HepG2 (cell line): ENCODE measurements at regions not wholly inside any gene's neighbourhood (a gene's known extent, or its start where the extent isn't known, plus 50 kb on each side); places are given as distances from the start of the nearest gene placed in this dataset.
A peak's percentile ranks its signal among the peaks of the same experiment; 100 is the strongest.

Source experiments
- CENPT ChIP-seq: sonication (generic); formaldehyde crosslinking; IDR thresholded peaks from 2 replicates; pipeline ENCODE4 v1.8.0; 2022; ENCODE audit warnings: low read depth, mild to moderate bottlenecking, moderate library complexity, missing genetic modification reagents
- NRL ChIP-seq: sonication (generic); formaldehyde crosslinking; IDR thresholded peaks from 2 replicates; pipeline ENCODE4 v1.5.0; 2020; ENCODE audit warnings: missing genetic modification reagents, mild to moderate bottlenecking, moderate library complexity, borderline replicate concordance
- POLR2AphosphoS5 ChIP-seq: IDR thresholded peaks from 2 replicates; pipeline ENCODE4 v1.6.1; 2012; ENCODE audit warnings: low read depth, low read length
- ZNF432 ChIP-seq: sonication (generic); formaldehyde crosslinking; IDR thresholded peaks from 2 replicates; pipeline ENCODE4 v1.5.0; 2020; ENCODE audit warnings: missing genetic modification reagents, mild to moderate bottlenecking, borderline replicate concordance
- ZNF768 ChIP-seq: sonication (generic); formaldehyde crosslinking; IDR thresholded peaks from 2 replicates; pipeline ENCODE4 v1.4.0; 2020; ENCODE audit warnings: missing genetic modification reagents
- ZSCAN20 ChIP-seq: sonication (generic); formaldehyde crosslinking; IDR thresholded peaks from 2 replicates; pipeline ENCODE4 v1.4.0; 2020; ENCODE audit warnings: missing genetic modification reagents, mild to moderate bottlenecking, borderline replicate concordance
- TF ChIP-seq, protein P1 (sequence below): sonication (generic); formaldehyde crosslinking; IDR thresholded peaks from 2 replicates; pipeline ENCODE4 v1.9.0; 2021; ENCODE audit warnings: missing genetic modification reagents, borderline replicate concordance
- TF ChIP-seq, protein P2 (sequence below): sonication (generic); formaldehyde crosslinking; IDR thresholded peaks from 2 replicates; pipeline ENCODE4 v1.5.1; 2020; ENCODE audit warnings: missing genetic modification reagents, mild to moderate bottlenecking, borderline replicate concordance
- TF ChIP-seq, protein P3 (sequence below): sonication (generic); formaldehyde crosslinking; IDR thresholded peaks from 2 replicates; pipeline ENCODE4 v1.4.0; 2020; ENCODE audit warnings: missing genetic modification reagents
- TF ChIP-seq, protein P4 (sequence below): sonication (generic); formaldehyde crosslinking; IDR thresholded peaks from 2 replicates; pipeline ENCODE4 v1.5.0; 2020; ENCODE audit warnings: mild to moderate bottlenecking, missing genetic modification reagents
- TF ChIP-seq, protein P5 (sequence below), 2 experiments: sonication (generic) in 1 of 2; formaldehyde crosslinking in 1 of 2; IDR thresholded peaks; 2 replicates each; pipeline versions ENCODE4 v1.4.0 to v1.6.1; 2018 to 2020; ENCODE audit warnings: missing genetic modification reagents in 2 of 2, borderline replicate concordance in 1 of 2, low read depth in 1 of 2, mild to moderate bottlenecking in 1 of 2, missing biosample characterization in 1 of 2
- TF ChIP-seq, protein P6 (sequence below): sonication (generic); formaldehyde crosslinking; IDR thresholded peaks from 2 replicates; pipeline ENCODE4 v1.8.1; 2023; ENCODE audit warnings: mild to moderate bottlenecking, missing genetic modification reagents, borderline replicate concordance
- TF ChIP-seq, protein P7 (sequence below): sonication (generic); formaldehyde crosslinking; IDR thresholded peaks from 2 replicates; pipeline ENCODE4 v1.8.0; 2023; ENCODE audit warnings: mild to moderate bottlenecking, missing genetic modification reagents

DNA sequence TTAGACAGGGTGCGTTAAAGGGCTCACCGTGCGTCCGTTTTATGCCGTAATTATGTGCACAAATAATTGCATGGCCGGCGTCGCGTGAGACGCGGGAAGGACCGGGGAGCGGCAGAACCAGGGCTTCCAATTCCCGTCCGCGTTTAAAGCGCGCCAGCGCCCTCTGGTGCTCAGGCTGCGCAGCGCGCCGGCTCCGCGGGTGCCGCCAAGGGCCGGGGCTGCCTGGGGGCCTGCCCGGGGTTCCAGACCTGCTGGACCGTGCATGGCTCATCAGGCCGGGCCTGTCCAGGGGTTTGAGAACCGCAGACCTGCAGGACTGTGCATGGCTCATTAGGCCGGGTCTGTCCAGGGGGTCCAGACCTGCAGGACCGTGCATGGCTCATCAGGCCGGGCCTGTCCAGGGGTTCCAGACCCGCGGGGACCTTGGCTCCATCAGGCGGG lies 369.0 kb downstream of the THBS2 start (continued):
- TF ChIP-seq, protein P1, sequence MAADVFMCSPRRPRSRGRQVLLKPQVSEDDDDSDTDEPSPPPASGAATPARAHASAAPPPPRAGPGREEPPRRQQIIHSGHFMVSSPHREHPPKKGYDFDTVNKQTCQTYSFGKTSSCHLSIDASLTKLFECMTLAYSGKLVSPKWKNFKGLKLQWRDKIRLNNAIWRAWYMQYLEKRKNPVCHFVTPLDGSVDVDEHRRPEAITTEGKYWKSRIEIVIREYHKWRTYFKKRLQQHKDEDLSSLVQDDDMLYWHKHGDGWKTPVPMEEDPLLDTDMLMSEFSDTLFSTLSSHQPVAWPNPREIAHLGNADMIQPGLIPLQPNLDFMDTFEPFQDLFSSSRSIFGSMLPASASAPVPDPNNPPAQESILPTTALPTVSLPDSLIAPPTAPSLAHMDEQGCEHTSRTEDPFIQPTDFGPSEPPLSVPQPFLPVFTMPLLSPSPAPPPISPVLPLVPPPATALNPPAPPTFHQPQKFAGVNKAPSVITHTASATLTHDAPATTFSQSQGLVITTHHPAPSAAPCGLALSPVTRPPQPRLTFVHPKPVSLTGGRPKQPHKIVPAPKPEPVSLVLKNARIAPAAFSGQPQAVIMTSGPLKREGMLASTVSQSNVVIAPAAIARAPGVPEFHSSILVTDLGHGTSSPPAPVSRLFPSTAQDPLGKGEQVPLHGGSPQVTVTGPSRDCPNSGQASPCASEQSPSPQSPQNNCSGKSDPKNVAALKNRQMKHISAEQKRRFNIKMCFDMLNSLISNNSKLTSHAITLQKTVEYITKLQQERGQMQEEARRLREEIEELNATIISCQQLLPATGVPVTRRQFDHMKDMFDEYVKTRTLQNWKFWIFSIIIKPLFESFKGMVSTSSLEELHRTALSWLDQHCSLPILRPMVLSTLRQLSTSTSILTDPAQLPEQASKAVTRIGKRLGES (CRISPR knock-in tag), result no peak
- TF ChIP-seq POLR2AphosphoS5 (no peak), ZSCAN20 (CRISPR knock-in tag) (0 out of 2 replicates have a peak, but pooled peaks have one; percentile 40), CENPT (CRISPR knock-in tag) (no peak), ZNF432 (CRISPR knock-in tag) (no peak), NRL (CRISPR knock-in tag) (peak; percentile 70; the same call in 1 of the 2 replicates), ZNF768 (CRISPR knock-in tag) (peak; percentile 41; the same call in 1 of the 2 replicates)
- TF ChIP-seq, protein P2, sequence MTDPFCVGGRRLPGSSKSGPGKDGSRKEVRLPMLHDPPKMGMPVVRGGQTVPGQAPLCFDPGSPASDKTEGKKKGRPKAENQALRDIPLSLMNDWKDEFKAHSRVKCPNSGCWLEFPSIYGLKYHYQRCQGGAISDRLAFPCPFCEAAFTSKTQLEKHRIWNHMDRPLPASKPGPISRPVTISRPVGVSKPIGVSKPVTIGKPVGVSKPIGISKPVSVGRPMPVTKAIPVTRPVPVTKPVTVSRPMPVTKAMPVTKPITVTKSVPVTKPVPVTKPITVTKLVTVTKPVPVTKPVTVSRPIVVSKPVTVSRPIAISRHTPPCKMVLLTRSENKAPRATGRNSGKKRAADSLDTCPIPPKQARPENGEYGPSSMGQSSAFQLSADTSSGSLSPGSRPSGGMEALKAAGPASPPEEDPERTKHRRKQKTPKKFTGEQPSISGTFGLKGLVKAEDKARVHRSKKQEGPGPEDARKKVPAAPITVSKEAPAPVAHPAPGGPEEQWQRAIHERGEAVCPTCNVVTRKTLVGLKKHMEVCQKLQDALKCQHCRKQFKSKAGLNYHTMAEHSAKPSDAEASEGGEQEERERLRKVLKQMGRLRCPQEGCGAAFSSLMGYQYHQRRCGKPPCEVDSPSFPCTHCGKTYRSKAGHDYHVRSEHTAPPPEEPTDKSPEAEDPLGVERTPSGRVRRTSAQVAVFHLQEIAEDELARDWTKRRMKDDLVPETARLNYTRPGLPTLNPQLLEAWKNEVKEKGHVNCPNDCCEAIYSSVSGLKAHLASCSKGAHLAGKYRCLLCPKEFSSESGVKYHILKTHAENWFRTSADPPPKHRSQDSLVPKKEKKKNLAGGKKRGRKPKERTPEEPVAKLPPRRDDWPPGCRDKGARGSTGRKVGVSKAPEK, result no peak
- TF ChIP-seq, protein P3, sequence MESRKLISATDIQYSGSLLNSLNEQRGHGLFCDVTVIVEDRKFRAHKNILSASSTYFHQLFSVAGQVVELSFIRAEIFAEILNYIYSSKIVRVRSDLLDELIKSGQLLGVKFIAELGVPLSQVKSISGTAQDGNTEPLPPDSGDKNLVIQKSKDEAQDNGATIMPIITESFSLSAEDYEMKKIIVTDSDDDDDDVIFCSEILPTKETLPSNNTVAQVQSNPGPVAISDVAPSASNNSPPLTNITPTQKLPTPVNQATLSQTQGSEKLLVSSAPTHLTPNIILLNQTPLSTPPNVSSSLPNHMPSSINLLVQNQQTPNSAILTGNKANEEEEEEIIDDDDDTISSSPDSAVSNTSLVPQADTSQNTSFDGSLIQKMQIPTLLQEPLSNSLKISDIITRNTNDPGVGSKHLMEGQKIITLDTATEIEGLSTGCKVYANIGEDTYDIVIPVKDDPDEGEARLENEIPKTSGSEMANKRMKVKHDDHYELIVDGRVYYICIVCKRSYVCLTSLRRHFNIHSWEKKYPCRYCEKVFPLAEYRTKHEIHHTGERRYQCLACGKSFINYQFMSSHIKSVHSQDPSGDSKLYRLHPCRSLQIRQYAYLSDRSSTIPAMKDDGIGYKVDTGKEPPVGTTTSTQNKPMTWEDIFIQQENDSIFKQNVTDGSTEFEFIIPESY (CRISPR knock-in tag), result peak; percentile 18; the same call in 1 of the 2 replicates
- TF ChIP-seq, protein P4, sequence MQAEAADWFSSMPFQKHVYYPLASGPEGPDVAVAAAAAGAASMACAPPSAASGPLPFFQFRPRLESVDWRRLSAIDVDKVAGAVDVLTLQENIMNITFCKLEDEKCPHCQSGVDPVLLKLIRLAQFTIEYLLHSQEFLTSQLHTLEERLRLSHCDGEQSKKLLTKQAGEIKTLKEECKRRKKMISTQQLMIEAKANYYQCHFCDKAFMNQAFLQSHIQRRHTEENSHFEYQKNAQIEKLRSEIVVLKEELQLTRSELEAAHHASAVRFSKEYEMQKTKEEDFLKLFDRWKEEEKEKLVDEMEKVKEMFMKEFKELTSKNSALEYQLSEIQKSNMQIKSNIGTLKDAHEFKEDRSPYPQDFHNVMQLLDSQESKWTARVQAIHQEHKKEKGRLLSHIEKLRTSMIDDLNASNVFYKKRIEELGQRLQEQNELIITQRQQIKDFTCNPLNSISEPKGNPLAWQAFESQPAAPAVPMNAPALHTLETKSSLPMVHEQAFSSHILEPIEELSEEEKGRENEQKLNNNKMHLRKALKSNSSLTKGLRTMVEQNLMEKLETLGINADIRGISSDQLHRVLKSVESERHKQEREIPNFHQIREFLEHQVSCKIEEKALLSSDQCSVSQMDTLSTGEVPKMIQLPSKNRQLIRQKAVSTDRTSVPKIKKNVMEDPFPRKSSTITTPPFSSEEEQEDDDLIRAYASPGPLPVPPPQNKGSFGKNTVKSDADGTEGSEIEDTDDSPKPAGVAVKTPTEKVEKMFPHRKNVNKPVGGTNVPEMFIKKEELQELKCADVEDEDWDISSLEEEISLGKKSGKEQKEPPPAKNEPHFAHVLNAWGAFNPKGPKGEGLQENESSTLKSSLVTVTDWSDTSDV (CRISPR knock-in tag), result no peak
- TF ChIP-seq, protein P5, sequence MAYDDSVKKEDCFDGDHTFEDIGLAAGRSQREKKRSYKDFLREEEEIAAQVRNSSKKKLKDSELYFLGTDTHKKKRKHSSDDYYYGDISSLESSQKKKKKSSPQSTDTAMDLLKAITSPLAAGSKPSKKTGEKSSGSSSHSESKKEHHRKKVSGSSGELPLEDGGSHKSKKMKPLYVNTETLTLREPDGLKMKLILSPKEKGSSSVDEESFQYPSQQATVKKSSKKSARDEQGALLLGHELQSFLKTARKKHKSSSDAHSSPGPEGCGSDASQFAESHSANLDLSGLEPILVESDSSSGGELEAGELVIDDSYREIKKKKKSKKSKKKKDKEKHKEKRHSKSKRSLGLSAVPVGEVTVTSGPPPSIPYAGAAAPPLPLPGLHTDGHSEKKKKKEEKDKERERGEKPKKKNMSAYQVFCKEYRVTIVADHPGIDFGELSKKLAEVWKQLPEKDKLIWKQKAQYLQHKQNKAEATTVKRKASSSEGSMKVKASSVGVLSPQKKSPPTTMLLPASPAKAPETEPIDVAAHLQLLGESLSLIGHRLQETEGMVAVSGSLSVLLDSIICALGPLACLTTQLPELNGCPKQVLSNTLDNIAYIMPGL (CRISPR knock-in tag; IDR thresholded peaks at IDR 0.05; ENCODE audit: borderline replicate concordance in 1 of 2, low read depth in 1 of 2), result 0 out of 4 replicates have a peak, but pooled peaks of 1 of the 2 experiments have one; percentile 44
- TF ChIP-seq, protein P6, sequence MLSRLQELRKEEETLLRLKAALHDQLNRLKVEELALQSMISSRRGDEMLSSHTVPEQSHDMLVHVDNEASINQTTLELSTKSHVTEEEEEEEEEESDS (CRISPR knock-in tag), result no peak
- TF ChIP-seq, protein P7, sequence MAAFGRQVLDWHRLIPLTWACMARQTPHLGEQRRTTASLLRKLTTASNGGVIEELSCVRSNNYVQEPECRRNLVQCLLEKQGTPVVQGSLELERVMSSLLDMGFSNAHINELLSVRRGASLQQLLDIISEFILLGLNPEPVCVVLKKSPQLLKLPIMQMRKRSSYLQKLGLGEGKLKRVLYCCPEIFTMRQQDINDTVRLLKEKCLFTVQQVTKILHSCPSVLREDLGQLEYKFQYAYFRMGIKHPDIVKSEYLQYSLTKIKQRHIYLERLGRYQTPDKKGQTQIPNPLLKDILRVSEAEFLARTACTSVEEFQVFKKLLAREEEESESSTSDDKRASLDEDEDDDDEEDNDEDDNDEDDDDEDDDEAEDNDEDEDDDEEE (CRISPR knock-in tag), result 0 out of 2 replicates have a peak, but pooled peaks have one; percentile 61
